Iris pigment epithelial cell (primary cell): ENCODE measurements at regions not wholly inside any gene's neighbourhood (a gene's known extent, or its start where the extent isn't known, plus 50 kb on each side); places are given as distances from the start of the nearest gene placed in this dataset.
"Not testable (repeated sequence)": the region's sequence is repeated elsewhere in the genome, so short reads cannot be mapped to it uniquely, and the experiment has no call there.

Source experiments
- DNase-seq: peaks from one replicate; pipeline ENCODE4 v3.0.0-alpha.2; 2011; ENCODE audit warnings: low read depth

- no peak for DNase-seq
Observed at GRCh38 chr5:152694231-152694630, 289.2 kb upstream of the NMUR2 start.

- DNase-seq: no peak
Observed at GRCh38 chr5:152701305-152701949, 296.3 kb upstream of the NMUR2 start.

- DNase-seq: no peak
Observed at GRCh38 chr5:152704286-152704685, 299.2 kb upstream of the NMUR2 start.

GRCh38 chr5:152711801-152712388, 306.8 kb upstream of the NMUR2 start:
- DNase-seq: no peak

DNA sequence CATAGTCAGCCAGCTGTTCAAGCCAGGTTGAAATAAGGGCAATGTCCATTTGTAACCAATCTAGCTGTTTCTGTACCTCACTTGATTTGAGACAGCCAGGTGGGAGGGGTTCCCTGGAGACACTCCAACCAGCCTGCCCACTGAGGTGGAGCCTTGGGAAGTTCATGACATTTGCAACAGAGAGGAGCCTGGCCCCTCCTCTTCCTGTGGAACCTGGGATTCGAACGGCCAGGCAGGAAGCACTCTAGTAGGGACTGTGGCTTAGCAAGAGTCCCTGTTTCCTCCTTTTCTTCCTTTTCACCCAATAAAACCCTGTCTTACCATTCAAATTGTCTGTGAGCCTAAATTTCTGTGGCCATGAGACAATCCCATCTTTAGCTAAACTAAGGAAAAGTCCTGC, 312.3 kb upstream of the NMUR2 start:
- no peak for DNase-seq

DNA sequence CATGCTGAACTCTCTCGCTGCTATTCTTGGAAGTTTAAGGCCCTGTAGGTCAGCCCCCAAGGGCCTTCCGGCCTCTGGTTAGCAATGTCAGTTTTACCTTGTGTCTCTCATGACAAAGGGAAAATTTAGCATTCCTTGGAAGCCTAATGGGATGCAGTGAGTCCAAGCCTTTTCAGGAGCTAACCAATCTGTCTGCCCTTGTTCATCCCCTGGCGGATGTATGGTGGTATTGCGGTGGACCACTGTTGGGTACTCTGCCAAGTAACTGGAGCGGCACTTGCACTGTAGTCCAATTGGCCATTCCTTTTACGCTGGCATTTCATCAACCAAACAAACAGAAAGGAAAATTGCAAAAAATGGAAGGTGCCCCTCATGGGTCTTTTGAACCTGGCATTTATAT, 318.4 kb upstream of the NMUR2 start:
- DNase-seq: no peak

DNA sequence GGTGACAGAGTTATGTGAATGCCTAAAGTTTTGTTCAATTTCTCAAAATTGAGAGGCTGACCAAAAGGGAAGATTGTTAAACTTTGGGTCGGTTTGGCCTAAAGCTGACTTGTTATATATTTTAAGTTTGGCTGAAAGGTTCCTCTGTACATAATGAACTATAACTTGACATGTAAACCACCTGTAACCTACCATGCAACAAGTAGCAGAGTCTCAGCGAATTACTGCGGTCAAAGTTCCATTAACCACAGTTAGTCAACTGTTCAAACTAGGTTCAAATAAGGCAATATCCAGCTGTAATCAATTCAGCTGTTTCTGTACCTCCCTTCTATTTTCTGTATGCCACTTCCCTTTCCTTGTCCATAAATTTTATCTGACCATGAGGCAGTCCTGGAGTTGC, 325.1 kb upstream of the NMUR2 start:
- DNase-seq: no peak

DNA sequence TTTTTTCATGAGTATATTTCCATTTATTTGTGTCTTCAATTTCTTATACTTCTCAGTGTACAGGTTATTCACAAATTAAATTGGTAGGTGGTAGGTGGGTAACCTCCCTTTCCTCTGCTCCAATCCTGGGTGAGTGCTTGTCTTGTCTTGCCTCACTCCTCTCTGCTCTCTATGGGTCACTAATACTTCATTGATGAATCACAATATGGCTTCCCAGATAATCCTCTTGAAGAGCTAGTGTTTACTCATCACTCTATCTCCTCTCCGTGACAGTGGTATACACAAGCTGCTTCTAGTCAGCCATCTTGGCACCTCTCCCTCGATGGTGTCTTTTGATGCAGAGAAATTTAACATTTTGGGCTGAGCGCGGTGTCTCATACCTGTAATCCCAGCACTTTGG, 331.8 kb upstream of the NMUR2 start:
- no peak for DNase-seq

- no peak for DNase-seq
Observed at GRCh38 chr5:152739916-152740315, 334.8 kb upstream of the NMUR2 start.

- DNase-seq: not testable (repeated sequence)
Observed at GRCh38 chr5:152741126-152741525, 336.0 kb upstream of the NMUR2 start.

- DNase-seq: not testable (repeated sequence)
Observed at GRCh38 chr5:152787709-152788217, 382.7 kb upstream of the NMUR2 start.

- no peak for DNase-seq
Observed at GRCh38 chr5:152801886-152802285, 396.8 kb upstream of the NMUR2 start.

GRCh38 chr5:152804179-152804578, 399.1 kb upstream of the NMUR2 start:
- DNase-seq: no peak

GRCh38 chr5:152811988-152812387, 406.9 kb upstream of the NMUR2 start:
- no peak for DNase-seq

DNA sequence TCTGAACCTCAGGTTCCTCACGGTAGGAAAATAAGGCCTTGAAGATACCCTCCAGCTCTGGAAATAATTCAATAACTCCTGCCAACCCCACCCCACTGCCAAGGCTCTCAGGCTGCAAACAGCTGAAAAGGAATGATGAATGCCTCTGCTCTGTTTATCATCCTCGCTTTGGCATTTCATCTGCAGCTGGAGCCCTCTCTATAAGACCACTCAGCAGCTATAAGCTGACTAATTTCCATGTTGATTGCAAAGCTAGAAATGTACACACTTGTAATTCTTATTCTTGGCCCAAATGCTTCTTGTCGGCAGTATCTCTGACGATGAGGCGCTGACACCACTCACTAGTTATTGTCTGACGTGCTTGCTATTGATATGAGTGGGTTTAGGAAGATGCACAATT, 408.4 kb upstream of the NMUR2 start:
- no peak for DNase-seq

- DNase-seq: no peak
Observed at GRCh38 chr5:152819891-152820290, 414.8 kb upstream of the NMUR2 start.

DNA sequence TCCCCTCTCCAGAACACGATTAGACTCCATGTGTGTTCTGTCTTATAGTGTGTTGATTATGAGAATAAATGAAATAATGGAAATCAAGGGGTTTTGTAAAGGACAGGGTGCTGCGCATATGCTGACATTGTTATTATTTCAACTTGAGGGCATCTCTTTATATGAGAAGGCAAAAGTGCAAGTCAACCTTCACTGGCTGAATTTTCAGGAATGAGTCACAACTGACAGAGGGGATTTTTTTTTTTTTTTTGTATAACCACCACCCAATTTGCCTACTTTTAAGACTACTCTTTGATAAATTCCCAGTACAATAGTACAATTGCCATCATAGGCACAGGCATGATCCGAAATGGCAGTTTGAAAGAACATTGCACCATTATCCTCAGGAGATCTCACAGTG, 419.2 kb upstream of the NMUR2 start:
- no peak for DNase-seq

DNA sequence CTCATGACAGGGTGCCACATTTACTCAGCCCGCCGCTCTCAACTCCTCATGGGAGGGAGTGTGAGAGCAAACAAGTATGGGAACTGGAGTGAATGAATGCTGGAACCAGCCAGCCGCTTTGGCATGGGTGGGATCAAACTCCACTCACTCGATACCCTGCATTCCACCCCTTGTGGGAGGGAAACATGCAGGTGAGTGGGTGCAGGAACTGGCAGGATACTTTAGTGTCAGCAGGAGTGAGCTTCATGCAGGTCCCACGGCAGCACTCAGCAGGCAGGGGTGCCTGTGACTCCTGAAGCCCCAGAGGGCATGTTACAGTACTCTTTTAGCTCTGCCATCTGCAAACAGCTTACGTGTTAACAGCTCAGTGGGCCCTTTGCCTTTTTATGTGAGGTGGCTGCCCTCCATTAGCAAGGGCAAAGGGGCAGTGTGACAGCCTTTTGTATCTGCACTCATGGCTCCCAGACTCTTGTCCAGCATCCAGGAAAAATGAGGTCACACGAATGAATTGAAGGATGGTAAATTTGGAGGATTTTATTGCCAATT, 433.2 kb upstream of the NMUR2 start:
- DNase-seq: no peak

GRCh38 chr5:152844713-152845112, 439.6 kb upstream of the NMUR2 start:
- no peak for DNase-seq

DNA sequence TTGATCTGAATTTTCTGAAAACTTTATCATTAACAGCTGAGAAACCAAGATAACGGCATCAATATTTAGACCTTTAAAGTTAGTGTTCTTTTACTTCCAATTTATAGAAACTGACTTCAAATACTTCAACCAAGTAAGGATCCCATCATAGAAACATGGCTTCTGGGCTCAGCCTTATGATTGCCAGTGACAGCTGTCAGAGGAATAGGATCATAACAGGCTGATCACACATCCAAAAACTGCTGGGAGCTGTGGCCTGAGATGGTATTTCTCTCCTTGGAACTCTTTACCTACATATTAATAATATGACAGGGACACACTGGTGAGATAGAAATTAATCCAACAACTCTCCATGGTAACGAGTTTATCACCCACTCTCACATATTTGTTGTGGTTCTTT, 448.3 kb upstream of the NMUR2 start:
- no peak for DNase-seq

DNA sequence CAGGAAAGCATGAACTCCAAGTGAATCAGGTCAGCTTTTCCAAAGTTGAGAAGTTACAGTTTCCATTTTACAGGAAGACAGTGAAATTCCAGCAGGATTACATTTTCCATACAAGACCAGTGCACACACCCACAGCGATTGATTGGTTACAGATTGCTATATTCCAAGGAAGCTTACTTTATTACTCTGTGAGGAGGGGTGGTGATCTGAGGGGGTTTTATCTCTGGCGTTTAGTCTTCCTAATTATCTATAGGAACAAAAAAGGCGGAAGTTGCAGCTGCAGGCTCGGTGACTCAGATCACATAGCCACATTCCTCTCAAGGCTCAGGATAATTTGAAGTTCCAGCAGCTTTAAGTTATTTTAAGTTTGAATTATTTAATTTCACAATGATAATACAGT, 450.4 kb upstream of the NMUR2 start:
- no peak for DNase-seq

GRCh38 chr5:152861231-152861630, 456.2 kb upstream of the NMUR2 start:
- DNase-seq: no peak

DNA sequence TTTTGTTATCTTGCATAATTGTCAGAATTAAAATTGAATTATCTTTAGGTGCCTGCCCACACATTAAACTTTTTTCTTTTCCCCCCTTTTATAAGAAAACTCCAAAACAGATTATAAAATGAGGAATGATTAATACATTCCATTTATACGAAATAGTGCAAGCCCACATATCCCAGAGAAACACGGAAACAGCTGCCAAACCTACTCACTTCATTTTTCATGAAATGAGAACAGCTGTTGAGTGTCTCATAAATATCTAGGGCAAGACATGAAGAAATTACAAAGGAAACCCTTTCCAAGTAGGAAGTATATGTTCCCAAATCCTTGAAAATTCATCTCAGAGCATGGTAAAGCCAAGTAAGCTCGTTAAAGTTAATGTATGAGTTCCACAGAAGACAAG, 459.4 kb upstream of the NMUR2 start:
- DNase-seq: no peak

GRCh38 chr5:152864991-152865390, 459.9 kb upstream of the NMUR2 start:
- DNase-seq: no peak
